ENCODE measurements at regions not wholly inside any gene's neighbourhood (a gene's known extent, or its start where the extent isn't known, plus 50 kb on each side); places are given as distances from the start of the nearest gene placed in this dataset.
"Not testable (repeated sequence)": the region's sequence is repeated elsewhere in the genome, so short reads cannot be mapped to it uniquely, and the experiment has no call there.

DNA sequence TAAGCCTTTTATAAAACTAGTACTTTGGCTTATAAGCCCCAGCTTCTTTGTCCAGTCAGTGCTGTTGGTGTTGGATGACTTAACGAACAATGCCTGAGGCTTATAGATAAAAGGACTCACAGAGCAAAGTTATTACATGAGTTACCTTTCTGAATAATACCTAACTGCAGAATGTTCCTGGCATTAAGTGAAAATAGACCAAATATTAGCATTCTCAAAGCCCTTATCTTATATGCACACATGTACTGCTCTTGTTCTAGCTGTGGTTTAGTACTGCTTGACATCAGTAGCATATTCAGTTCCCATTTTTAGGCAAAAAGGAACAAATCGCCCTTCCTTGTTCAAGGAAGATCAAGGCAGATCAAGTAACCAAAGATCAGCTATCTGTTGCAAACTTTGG lies 131.6 kb downstream of the ZNF330 start:
- TF ChIP-seq, protein P1, sequence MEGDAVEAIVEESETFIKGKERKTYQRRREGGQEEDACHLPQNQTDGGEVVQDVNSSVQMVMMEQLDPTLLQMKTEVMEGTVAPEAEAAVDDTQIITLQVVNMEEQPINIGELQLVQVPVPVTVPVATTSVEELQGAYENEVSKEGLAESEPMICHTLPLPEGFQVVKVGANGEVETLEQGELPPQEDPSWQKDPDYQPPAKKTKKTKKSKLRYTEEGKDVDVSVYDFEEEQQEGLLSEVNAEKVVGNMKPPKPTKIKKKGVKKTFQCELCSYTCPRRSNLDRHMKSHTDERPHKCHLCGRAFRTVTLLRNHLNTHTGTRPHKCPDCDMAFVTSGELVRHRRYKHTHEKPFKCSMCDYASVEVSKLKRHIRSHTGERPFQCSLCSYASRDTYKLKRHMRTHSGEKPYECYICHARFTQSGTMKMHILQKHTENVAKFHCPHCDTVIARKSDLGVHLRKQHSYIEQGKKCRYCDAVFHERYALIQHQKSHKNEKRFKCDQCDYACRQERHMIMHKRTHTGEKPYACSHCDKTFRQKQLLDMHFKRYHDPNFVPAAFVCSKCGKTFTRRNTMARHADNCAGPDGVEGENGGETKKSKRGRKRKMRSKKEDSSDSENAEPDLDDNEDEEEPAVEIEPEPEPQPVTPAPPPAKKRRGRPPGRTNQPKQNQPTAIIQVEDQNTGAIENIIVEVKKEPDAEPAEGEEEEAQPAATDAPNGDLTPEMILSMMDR (IDR thresholded peaks at IDR 0.05; ENCODE audit: insufficient read depth, low read depth, low read length, missing control alignments), result no peak
- peak; percentile 32 for DNase-seq (ENCODE audit: low read depth)
- no peak overlapping the region for H3K4me3 ChIP-seq (ENCODE audit: low read length)

DNA sequence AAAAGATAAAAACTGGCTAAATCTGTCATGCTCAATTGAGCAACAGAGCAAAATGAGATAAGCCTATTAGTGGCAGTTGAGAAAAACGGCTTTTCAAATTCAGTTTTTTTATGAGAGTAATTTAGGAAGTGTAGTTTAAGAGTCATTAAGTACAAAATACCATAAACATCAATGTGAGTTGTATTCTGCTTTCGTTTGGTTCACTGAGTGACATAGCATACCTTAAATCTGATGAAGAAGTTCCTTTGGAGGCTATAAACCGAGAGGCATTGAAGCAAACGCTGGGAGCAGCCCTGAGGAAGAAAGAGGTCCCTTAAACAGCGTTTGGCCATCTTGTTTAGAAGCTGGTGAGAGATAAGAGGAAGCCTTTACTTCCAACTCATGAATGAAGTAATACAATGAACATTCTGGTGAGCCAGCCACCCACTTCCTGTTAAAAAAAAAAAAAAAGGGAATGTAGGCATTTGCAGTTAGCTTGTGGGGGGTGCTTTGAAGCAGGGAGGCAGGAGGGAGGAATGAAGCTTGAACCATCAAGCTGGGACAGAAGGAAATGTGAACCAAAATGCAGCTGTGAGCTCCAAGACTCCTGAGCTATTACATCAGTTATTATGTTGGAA lies 132.3 kb downstream of the ZNF330 start:
- H3K4me3 ChIP-seq (ENCODE audit: low read length), result no peak overlapping the region
- peak; percentile 26 for DNase-seq (ENCODE audit: low read depth)
- TF ChIP-seq, protein P1 (IDR thresholded peaks at IDR 0.05; ENCODE audit: insufficient read depth, low read depth, low read length, missing control alignments), result no peak

DNA sequence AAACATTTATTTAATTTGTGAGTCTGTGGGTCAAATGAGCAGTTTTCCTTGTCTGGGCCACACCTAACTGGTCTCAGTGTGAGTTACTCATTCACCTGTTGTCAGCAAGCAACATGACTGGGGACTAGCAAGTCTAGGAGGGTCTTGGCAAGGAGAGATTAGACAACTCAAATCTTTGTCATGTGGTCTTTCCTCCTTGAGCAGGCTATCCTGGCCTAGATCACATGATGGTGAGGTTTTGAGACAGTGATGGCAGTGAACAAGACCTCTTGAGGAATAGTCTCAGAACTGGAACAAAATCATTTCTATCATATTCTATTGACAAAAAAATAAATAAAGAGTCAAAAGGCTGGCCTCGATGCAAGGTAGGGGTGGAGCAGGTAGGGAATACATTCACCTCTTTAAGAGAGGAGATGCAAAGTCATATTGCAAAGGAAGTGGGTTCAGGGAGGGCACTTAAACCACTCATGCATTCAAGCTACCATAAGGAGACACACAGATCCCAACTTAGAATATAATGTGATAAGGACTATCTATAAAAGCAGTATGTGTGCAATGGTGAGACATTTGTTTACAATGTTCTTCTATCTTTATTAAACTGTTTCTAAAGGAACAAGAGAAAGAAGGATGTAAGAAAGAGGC lies 135.7 kb downstream of the ZNF330 start:
- H3K4me3 ChIP-seq (ENCODE audit: low read length), result no peak overlapping the region
- TF ChIP-seq, protein P1 (IDR thresholded peaks at IDR 0.05; ENCODE audit: insufficient read depth, low read depth, low read length, missing control alignments), result no peak
- DNase-seq (ENCODE audit: low read depth), result no peak

DNA sequence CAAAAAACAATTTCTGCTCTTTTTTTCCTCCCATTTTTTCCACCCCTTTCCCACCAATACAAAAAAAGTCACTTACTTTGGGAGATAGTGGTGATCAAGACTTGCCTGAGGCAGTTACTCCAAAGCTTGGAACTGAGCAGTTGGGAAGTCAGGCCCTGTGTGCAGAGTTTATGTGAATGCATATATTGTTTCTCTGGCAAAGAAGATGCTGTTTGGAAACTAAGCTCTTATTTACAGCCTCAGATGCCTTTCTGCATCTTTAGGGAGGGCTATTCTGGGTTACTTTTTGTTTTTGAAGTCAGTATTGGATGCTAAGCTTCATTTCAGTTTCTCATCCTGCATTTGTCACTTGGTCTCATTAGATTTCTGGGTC lies 136.3 kb downstream of the ZNF330 start:
- no peak overlapping the region for H3K4me3 ChIP-seq (ENCODE audit: low read length)
- DNase-seq (ENCODE audit: low read depth), result no peak
- TF ChIP-seq, protein P1 (IDR thresholded peaks at IDR 0.05; ENCODE audit: insufficient read depth, low read depth, low read length, missing control alignments), result no peak

DNA sequence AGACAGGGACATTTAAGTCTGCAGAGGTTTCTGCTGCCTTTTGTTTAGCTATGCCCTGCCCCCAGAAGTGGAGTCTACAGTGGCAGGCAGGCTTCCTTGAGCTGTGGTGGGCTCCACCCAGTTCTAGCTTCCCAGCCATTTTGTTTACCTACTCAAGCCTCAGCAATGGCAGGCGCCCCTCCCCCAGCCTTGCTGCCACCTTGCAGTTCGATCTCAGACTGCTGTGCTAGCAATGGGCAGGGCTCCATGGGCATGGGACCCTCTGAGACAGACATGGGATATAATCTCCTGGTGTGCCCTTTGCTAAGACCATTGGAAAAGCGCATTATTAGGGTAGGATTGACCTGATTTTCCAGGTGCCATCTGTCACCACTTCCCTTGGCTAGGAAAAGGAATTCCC lies 147.5 kb downstream of the ZNF330 start:
- H3K4me3 ChIP-seq (ENCODE audit: low read length); DNase-seq (ENCODE audit: low read depth): not testable (repeated sequence)

DNA sequence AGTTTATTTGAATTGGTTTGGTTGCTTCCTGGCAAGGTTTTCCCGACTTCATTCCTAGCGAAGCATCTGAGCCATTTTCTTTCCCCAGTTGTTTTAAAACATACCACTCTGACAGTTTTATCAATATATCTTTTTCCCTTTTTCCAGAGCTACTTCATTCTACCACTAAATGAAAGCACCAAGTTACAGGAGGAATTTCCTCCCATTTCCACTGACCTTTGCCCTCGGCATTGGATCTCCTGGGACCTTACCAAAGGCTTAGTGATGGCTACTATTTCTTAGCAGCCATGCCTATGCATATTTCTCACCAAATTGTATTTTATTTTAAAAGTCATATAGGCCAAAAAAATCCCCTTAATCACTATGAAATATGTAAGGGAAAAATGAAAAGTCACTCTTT lies 150.5 kb downstream of the ZNF330 start:
- H3K4me3 ChIP-seq (ENCODE audit: low read length), result no peak overlapping the region
- TF ChIP-seq, protein P1 (IDR thresholded peaks at IDR 0.05; ENCODE audit: insufficient read depth, low read depth, low read length, missing control alignments), result no peak
- no peak for DNase-seq (ENCODE audit: low read depth)

DNA sequence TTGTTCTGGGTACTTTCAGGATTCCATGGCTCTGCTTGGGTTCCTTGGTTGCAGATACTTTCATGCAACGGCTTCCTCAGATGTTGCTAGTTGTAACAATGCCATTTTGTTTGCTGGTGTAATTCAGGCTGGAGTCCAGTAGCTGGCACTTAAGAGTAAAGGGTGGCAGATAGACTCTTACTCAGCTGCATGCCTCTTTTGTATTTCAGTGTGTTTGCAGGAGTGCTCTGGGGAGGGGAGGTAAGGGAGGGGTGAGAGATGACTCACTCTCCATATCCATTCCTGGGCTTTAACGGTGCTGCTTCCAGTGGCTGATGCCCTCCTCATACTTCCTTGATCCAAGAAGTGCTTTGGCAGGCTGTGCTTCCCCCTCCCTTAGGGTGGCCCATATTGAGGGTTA lies 155.2 kb downstream of the ZNF330 start:
- TF ChIP-seq, protein P1 (IDR thresholded peaks at IDR 0.05; ENCODE audit: insufficient read depth, low read depth, low read length, missing control alignments), result peak; percentile 79
- peak; percentile 84 for DNase-seq (ENCODE audit: low read depth)
- H3K4me3 ChIP-seq (ENCODE audit: low read length), result no peak overlapping the region

Data from epithelial cell of esophagus (primary cell).